GM23338 (cell line): ENCODE measurements at regions not wholly inside any gene's neighbourhood (a gene's known extent, or its start where the extent isn't known, plus 50 kb on each side); places are given as distances from the start of the nearest gene placed in this dataset.

Experiments used
- ATAC-seq: fragments of 200-7000 bp; cut with Tn5 transposase; 3 replicates; pipeline ENCODE4 v1.9.1; 2020
- DNase-seq: peaks from one replicate; pipeline ENCODE4 v3.0.0-alpha.2; 2015; ENCODE audit warnings: low spot score
- H2AFZ ChIP-seq: fragments of 200-600 bp; sonication (generic); 2 replicates; pipeline ENCODE4 v1.8.0; 2016; ENCODE audit warnings: antibody characterized with exemption, mild to moderate bottlenecking, moderate library complexity
- H3F3A ChIP-seq: fragments of 200-600 bp; sonication (generic); replicated peaks from 2 replicates; pipeline ENCODE4 v1.8.0; 2017; ENCODE audit warnings: antibody characterized with exemption, mixed run types, low read depth
- H3K27ac ChIP-seq: fragments of 200-600 bp; sonication (generic); 2 replicates; pipeline ENCODE4 v1.6.1; 2016; ENCODE audit warnings: low read depth
- H3K27me3 ChIP-seq: fragments of 200-600 bp; sonication (generic); 2 replicates; pipeline ENCODE4 v1.8.0; 2016; ENCODE audit warnings: mild to moderate bottlenecking, mixed run types, moderate library complexity; ENCODE audit not compliant: insufficient read depth
- H3K36me3 ChIP-seq: fragments of 200-600 bp; sonication (generic); 2 replicates; pipeline ENCODE4 v1.8.0; 2016; ENCODE audit warnings: mild to moderate bottlenecking; ENCODE audit not compliant: insufficient read depth
- H3K4me1 ChIP-seq: fragments of 200-600 bp; sonication (generic); 2 replicates; pipeline ENCODE4 v1.8.0; 2016; ENCODE audit warnings: mild to moderate bottlenecking, moderate library complexity; ENCODE audit not compliant: insufficient read depth
- H3K4me2 ChIP-seq: fragments of 200-600 bp; sonication (generic); 2 replicates; pipeline ENCODE4 v1.7.1; 2017; ENCODE audit warnings: mixed run types
- H3K4me3 ChIP-seq: fragments of 200-600 bp; sonication (generic); 2 replicates; pipeline ENCODE4 v1.6.1; 2016; ENCODE audit warnings: mixed run types
- H3K79me2 ChIP-seq: fragments of 200-600 bp; sonication (generic); replicated peaks from 2 replicates; pipeline ENCODE4 v1.8.0; 2017; ENCODE audit warnings: mild to moderate bottlenecking; ENCODE audit not compliant: insufficient read depth
- H3K9me2 ChIP-seq: fragments of 200-600 bp; sonication (generic); 2 replicates; pipeline ENCODE4 v1.8.0; 2017; ENCODE audit not compliant: insufficient read depth
- H4K20me1 ChIP-seq: fragments of 200-600 bp; sonication (generic); replicated peaks from 2 replicates; pipeline ENCODE4 v1.8.0; 2017; ENCODE audit warnings: mild to moderate bottlenecking; ENCODE audit not compliant: insufficient read depth
- H3K27ac Mint-ChIP-seq: 2 replicates; pipeline ENCODE4 v1.8.0; 2020; ENCODE audit warnings: inconsistent platforms, mild to moderate bottlenecking, moderate library complexity, mixed read lengths
- H3K27me3 Mint-ChIP-seq: 3 replicates; pipeline ENCODE4 v1.8.0; 2022; ENCODE audit warnings: low read depth, mild to moderate bottlenecking, moderate library complexity, mixed read lengths, inconsistent platforms; ENCODE audit not compliant: insufficient read depth, poor library complexity
- H3K36me3 Mint-ChIP-seq: 3 replicates; pipeline ENCODE4 v1.8.0; 2021; ENCODE audit warnings: low read depth, mild to moderate bottlenecking, inconsistent platforms, moderate library complexity, mixed read lengths
- H3K4me1 Mint-ChIP-seq: 3 replicates; pipeline ENCODE4 v1.8.0; 2020; ENCODE audit warnings: mild to moderate bottlenecking, inconsistent platforms, mixed read lengths
- H3K4me3 Mint-ChIP-seq: 3 replicates; pipeline ENCODE4 v1.8.0; 2021; ENCODE audit warnings: moderate library complexity, mild to moderate bottlenecking, inconsistent platforms, mixed read lengths
- H3K9me3 Mint-ChIP-seq: 3 replicates; pipeline ENCODE4 v1.8.0; 2020; ENCODE audit warnings: moderate library complexity, mild to moderate bottlenecking, inconsistent platforms, mixed read lengths
- CREB1 ChIP-seq: fragments of 250-450 bp; sonication (Bioruptor Pico); IDR thresholded peaks from 2 replicates; pipeline ENCODE4 v1.5.0; 2020; ENCODE audit warnings: low read depth, mild to moderate bottlenecking, moderate library complexity
- EZH2 ChIP-seq: fragments of 200-600 bp; sonication (generic); IDR thresholded peaks from one replicate; pipeline ENCODE4 v1.8.0; 2017; ENCODE audit warnings: antibody characterized with exemption, mild to moderate bottlenecking, low read depth; ENCODE audit not compliant: unreplicated experiment
- EZH2phosphoT487 ChIP-seq: fragments of 200-600 bp; sonication (generic); IDR thresholded peaks from one replicate; pipeline ENCODE4 v1.8.1; 2018; ENCODE audit warnings: antibody characterized with exemption; ENCODE audit not compliant: unreplicated experiment
- JUNB ChIP-seq: IDR thresholded peaks from one replicate; pipeline ENCODE4 v1.6.1; 2016; ENCODE audit warnings: antibody characterized with exemption; ENCODE audit not compliant: unreplicated experiment
- NANOG ChIP-seq: IDR thresholded peaks from 2 replicates; pipeline ENCODE4 v1.6.1; 2016; ENCODE audit warnings: antibody characterized with exemption, borderline replicate concordance
- POLR2AphosphoS5 ChIP-seq: IDR thresholded peaks from 2 replicates; pipeline ENCODE4 v1.6.1; 2016; ENCODE audit warnings: antibody characterized with exemption, low read depth
- STAT1 ChIP-seq: IDR thresholded peaks from one replicate; pipeline ENCODE4 v1.6.1; 2016; ENCODE audit warnings: antibody characterized with exemption; ENCODE audit not compliant: unreplicated experiment
- ZNF114 ChIP-seq: fragments of 250-450 bp; sonication (Bioruptor Pico); IDR thresholded peaks from 2 replicates; pipeline ENCODE4 v1.5.0; 2020; ENCODE audit warnings: mild to moderate bottlenecking, moderate library complexity
- ZNF331 ChIP-seq: fragments of 250-450 bp; sonication (Bioruptor Pico); IDR thresholded peaks from 2 replicates; pipeline ENCODE4 v1.5.0; 2020; ENCODE audit warnings: low read depth, mild to moderate bottlenecking, moderate library complexity
- TF ChIP-seq, protein P1 (sequence below): IDR thresholded peaks from 2 replicates; pipeline ENCODE4 v1.6.1; 2016; ENCODE audit warnings: antibody characterized with exemption
- TF ChIP-seq, protein P2 (sequence below): IDR thresholded peaks from one replicate; pipeline ENCODE4 v1.6.1; 2018; ENCODE audit warnings: antibody characterized with exemption; ENCODE audit not compliant: unreplicated experiment
- TF ChIP-seq, protein P3 (sequence below), 2 experiments: fragments of 200-600 bp in 1 of 2; sonication (generic) in 1 of 2; conservative IDR thresholded peaks; 2 replicates each; pipeline versions ENCODE4 v1.5.1 to v1.6.1; 2016 to 2017; ENCODE audit warnings: antibody characterized with exemption in 2 of 2, low read depth in 2 of 2, mild to moderate bottlenecking in 2 of 2, moderate library complexity in 1 of 2
- TF ChIP-seq, protein P4 (sequence below): fragments of 250-450 bp; sonication (Bioruptor Pico); IDR thresholded peaks from 2 replicates; pipeline ENCODE4 v1.5.0; 2020; ENCODE audit warnings: mild to moderate bottlenecking, moderate library complexity

DNA sequence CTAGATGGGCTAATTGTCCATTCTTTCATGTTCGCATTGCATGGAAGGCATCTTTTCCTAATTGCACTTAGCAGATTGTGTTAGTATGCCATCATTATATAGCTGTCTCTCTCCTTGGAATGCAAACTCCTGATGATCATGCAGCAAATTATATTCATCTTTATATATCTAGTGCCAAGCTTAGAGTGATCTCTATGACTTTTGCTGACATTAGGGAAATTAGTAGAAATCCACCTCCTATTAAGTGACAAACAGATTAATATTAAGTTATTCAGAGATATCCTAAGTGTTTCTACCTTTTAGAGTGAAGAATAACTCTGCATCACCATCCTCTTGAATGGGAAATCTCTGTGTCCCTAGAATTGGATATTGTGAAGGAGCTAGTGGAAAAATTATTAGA is 185.6 kb downstream of the FOXG1 start:
- Histone ChIP-seq H3K9me2 (no peaks in the 10 kb centered on the region), H3F3A (no peaks in the 10 kb centered on the region), H4K20me1 (no peaks in the 10 kb centered on the region), H3K79me2 (no peaks in the 10 kb centered on the region), H3K27ac (no peak overlapping the region), H3K27me3 (no peaks in the 10 kb centered on the region), H2AFZ (no peak overlapping the region), H3K4me1 (no peaks in the 10 kb centered on the region), H3K4me3 (no peak overlapping the region), H3K4me2 (no peak overlapping the region), H3K36me3 (no peaks in the 10 kb centered on the region)
- DNase-seq (no peak), ATAC-seq (no peak)
- Mint-ChIP-seq H3K4me1 (peaks cover 2% of the 10 kb centered on the region; the same call in 1 of the 3 replicates), H3K9me3 (peaks cover 3% of the 10 kb centered on the region; the same call in 2 of the 3 replicates), H3K36me3 (no peaks in the 10 kb centered on the region), H3K4me3 (no peak overlapping the region), H3K27me3 (no peaks in the 10 kb centered on the region), H3K27ac (no peak overlapping the region)
- TF ChIP-seq EZH2: no peak
- TF ChIP-seq, protein P1, sequence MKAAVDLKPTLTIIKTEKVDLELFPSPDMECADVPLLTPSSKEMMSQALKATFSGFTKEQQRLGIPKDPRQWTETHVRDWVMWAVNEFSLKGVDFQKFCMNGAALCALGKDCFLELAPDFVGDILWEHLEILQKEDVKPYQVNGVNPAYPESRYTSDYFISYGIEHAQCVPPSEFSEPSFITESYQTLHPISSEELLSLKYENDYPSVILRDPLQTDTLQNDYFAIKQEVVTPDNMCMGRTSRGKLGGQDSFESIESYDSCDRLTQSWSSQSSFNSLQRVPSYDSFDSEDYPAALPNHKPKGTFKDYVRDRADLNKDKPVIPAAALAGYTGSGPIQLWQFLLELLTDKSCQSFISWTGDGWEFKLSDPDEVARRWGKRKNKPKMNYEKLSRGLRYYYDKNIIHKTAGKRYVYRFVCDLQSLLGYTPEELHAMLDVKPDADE: no peak
- TF ChIP-seq POLR2AphosphoS5: no peak
- no peak for TF ChIP-seq ZNF331
- no peak for TF ChIP-seq ZNF114 (CRISPR knock-in tag)
- TF ChIP-seq STAT1: no peak
- TF ChIP-seq, protein P2, sequence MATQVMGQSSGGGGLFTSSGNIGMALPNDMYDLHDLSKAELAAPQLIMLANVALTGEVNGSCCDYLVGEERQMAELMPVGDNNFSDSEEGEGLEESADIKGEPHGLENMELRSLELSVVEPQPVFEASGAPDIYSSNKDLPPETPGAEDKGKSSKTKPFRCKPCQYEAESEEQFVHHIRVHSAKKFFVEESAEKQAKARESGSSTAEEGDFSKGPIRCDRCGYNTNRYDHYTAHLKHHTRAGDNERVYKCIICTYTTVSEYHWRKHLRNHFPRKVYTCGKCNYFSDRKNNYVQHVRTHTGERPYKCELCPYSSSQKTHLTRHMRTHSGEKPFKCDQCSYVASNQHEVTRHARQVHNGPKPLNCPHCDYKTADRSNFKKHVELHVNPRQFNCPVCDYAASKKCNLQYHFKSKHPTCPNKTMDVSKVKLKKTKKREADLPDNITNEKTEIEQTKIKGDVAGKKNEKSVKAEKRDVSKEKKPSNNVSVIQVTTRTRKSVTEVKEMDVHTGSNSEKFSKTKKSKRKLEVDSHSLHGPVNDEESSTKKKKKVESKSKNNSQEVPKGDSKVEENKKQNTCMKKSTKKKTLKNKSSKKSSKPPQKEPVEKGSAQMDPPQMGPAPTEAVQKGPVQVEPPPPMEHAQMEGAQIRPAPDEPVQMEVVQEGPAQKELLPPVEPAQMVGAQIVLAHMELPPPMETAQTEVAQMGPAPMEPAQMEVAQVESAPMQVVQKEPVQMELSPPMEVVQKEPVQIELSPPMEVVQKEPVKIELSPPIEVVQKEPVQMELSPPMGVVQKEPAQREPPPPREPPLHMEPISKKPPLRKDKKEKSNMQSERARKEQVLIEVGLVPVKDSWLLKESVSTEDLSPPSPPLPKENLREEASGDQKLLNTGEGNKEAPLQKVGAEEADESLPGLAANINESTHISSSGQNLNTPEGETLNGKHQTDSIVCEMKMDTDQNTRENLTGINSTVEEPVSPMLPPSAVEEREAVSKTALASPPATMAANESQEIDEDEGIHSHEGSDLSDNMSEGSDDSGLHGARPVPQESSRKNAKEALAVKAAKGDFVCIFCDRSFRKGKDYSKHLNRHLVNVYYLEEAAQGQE: no peak
- no peak for TF ChIP-seq NANOG
- no peak for TF ChIP-seq EZH2phosphoT487
- TF ChIP-seq, protein P3, sequence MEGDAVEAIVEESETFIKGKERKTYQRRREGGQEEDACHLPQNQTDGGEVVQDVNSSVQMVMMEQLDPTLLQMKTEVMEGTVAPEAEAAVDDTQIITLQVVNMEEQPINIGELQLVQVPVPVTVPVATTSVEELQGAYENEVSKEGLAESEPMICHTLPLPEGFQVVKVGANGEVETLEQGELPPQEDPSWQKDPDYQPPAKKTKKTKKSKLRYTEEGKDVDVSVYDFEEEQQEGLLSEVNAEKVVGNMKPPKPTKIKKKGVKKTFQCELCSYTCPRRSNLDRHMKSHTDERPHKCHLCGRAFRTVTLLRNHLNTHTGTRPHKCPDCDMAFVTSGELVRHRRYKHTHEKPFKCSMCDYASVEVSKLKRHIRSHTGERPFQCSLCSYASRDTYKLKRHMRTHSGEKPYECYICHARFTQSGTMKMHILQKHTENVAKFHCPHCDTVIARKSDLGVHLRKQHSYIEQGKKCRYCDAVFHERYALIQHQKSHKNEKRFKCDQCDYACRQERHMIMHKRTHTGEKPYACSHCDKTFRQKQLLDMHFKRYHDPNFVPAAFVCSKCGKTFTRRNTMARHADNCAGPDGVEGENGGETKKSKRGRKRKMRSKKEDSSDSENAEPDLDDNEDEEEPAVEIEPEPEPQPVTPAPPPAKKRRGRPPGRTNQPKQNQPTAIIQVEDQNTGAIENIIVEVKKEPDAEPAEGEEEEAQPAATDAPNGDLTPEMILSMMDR (conservative IDR thresholded peaks at IDR 0.05; ENCODE audit: low read depth in 2 of 2): no peak
- TF ChIP-seq, protein P4, sequence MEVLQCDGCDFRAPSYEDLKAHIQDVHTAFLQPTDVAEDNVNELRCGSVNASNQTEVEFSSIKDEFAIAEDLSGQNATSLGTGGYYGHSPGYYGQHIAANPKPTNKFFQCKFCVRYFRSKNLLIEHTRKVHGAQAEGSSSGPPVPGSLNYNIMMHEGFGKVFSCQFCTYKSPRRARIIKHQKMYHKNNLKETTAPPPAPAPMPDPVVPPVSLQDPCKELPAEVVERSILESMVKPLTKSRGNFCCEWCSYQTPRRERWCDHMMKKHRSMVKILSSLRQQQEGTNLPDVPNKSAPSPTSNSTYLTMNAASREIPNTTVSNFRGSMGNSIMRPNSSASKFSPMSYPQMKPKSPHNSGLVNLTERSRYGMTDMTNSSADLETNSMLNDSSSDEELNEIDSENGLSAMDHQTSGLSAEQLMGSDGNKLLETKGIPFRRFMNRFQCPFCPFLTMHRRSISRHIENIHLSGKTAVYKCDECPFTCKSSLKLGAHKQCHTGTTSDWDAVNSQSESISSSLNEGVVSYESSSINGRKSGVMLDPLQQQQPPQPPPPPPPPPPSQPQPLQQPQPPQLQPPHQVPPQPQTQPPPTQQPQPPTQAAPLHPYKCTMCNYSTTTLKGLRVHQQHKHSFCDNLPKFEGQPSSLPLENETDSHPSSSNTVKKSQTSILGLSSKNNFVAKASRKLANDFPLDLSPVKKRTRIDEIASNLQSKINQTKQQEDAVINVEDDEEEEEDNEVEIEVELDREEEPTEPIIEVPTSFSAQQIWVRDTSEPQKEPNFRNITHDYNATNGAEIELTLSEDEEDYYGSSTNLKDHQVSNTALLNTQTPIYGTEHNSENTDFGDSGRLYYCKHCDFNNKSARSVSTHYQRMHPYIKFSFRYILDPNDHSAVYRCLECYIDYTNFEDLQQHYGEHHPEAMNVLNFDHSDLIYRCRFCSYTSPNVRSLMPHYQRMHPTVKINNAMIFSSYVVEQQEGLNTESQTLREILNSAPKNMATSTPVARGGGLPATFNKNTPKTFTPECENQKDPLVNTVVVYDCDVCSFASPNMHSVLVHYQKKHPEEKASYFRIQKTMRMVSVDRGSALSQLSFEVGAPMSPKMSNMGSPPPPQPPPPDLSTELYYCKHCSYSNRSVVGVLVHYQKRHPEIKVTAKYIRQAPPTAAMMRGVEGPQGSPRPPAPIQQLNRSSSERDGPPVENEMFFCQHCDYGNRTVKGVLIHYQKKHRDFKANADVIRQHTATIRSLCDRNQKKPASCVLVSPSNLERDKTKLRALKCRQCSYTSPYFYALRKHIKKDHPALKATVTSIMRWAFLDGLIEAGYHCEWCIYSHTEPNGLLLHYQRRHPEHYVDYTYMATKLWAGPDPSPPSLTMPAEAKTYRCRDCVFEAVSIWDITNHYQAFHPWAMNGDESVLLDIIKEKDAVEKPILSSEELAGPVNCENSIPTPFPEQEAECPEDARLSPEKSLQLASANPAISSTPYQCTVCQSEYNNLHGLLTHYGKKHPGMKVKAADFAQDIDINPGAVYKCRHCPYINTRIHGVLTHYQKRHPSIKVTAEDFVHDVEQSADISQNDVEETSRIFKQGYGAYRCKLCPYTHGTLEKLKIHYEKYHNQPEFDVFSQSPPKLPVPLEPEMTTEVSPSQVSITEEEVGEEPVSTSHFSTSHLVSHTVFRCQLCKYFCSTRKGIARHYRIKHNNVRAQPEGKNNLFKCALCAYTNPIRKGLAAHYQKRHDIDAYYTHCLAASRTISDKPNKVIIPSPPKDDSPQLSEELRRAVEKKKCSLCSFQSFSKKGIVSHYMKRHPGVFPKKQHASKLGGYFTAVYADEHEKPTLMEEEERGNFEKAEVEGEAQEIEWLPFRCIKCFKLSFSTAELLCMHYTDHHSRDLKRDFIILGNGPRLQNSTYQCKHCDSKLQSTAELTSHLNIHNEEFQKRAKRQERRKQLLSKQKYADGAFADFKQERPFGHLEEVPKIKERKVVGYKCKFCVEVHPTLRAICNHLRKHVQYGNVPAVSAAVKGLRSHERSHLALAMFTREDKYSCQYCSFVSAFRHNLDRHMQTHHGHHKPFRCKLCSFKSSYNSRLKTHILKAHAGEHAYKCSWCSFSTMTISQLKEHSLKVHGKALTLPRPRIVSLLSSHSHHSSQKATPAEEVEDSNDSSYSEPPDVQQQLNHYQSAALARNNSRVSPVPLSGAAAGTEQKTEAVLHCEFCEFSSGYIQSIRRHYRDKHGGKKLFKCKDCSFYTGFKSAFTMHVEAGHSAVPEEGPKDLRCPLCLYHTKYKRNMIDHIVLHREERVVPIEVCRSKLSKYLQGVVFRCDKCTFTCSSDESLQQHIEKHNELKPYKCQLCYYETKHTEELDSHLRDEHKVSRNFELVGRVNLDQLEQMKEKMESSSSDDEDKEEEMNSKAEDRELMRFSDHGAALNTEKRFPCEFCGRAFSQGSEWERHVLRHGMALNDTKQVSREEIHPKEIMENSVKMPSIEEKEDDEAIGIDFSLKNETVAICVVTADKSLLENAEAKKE (CRISPR knock-in tag): no peak
- TF ChIP-seq JUNB: no peak
- no peak for TF ChIP-seq CREB1 (CRISPR knock-in tag)
